ENCODE measurements at regions not wholly inside any gene's neighbourhood (a gene's known extent, or its start where the extent isn't known, plus 50 kb on each side); places are given as distances from the start of the nearest gene placed in this dataset.
"Not testable (repeated sequence)": the region's sequence is repeated elsewhere in the genome, so short reads cannot be mapped to it uniquely, and the experiment has no call there.

DNA sequence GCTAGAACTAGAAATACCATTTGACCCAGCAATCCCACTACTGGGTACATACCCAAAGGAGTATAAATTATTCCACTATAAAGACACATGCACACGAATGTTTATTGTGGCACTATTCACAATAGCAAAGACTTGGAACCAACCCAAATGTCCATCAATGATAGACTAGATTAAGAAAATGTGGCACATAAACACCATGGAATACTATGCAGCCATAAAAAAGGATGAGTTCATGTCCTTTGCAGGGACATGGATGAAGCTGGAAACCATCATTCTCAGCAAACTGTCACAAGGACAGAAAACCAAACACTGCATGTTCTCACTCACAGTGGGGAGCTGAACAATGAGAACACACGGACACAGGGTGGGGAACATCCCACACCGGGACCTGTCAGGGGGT is 207.8 kb upstream of the CCDC196 start:
- not testable (repeated sequence) for ATAC-seq, H3K4me3 Mint-ChIP-seq, H3K4me1 Mint-ChIP-seq, H3K27ac Mint-ChIP-seq, H3K36me3 Mint-ChIP-seq, H3K27me3 Mint-ChIP-seq
- peaks cover 11% of the 10 kb centered on the region for H3K9me3 Mint-ChIP-seq

GRCh38 chr14:66281036-66281776 is 205.0 kb upstream of the CCDC196 start:
- no peak for ATAC-seq
- H3K4me3 Mint-ChIP-seq = no peak overlapping the region
- no peak overlapping the region for H3K27ac Mint-ChIP-seq
- H3K27me3 Mint-ChIP-seq = no peaks in the 10 kb centered on the region
- H3K4me1 Mint-ChIP-seq = no peaks in the 10 kb centered on the region
- H3K36me3 Mint-ChIP-seq = peaks cover 6% of the 10 kb centered on the region
- peaks cover 11% of the 10 kb centered on the region for H3K9me3 Mint-ChIP-seq

DNA sequence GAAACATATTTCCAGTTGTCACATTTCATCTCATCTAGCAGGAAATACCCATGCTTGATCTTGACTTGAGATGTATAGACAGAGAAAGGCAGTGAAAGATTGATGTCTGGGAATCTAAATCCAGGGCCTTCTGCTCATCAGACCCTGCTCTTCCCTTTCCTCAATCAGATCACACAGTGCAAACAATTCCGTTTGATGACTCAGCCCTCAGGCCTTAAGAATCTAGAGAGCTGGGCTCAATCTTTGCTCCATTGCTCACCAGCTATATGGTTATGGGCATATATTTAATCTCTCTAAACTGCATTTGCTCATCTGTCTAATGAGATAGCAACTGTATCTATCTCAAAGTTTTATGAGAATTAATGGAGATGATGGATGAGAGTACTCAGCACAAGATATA is 201.8 kb upstream of the CCDC196 start:
- H3K27me3 Mint-ChIP-seq = no peaks in the 10 kb centered on the region
- ATAC-seq = no peak

DNA sequence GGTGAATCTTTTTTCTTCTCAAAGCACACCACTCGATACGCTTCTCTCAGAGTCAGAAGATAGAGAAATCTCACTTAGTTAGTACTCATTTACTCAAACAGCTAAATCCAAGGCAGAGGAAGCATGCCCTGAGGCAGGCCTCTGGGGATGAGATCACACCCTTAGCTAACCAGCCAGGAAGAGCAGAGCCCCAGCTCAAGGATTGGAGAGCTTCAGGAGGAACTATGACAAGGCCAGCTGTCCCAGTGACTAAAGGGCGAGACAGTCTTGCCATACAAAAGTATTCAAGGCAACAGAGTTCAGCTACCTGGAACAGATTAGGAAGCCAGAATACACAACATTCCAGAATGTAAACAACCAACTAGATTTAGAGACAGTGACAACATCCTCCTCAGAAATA is 197.7 kb upstream of the CCDC196 start:
- ATAC-seq = no peak
- Mint-ChIP-seq H3K9me3 (peaks cover 3% of the 10 kb centered on the region), H3K4me3 (no peak overlapping the region), H3K27me3 (no peaks in the 10 kb centered on the region), H3K36me3 (no peaks in the 10 kb centered on the region), H3K4me1 (no peaks in the 10 kb centered on the region), H3K27ac (no peak overlapping the region)

More for the DNA sequence above, 201.8 kb upstream of the CCDC196 start:
- H3K4me1 Mint-ChIP-seq = no peaks in the 10 kb centered on the region
- H3K27ac Mint-ChIP-seq = no peak overlapping the region
- no peak overlapping the region for H3K4me3 Mint-ChIP-seq
- H3K36me3 Mint-ChIP-seq = no peaks in the 10 kb centered on the region
- H3K9me3 Mint-ChIP-seq = peaks cover 10% of the 10 kb centered on the region

DNA sequence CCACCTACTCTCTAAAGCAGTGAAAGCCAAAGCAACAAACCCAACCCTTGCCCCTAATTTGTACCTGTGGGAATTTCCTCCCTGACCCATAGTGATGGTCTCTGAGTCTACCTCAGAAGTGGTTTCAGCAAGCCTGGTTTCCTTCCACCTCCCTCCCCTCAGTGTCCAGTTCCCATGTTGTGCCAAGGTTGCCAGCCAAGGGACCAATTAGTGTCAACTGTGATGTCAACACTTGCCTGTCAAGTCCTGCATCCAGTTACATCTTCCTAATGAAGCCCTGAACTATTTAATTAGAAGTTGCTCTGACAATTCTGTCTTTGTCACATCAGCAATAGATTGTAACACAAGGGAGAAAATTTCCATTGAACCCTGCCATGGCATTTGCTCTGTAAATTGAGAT is 194.4 kb upstream of the CCDC196 start:
- ATAC-seq = no peak
- H3K4me1 Mint-ChIP-seq = peaks cover 6% of the 10 kb centered on the region
- H3K9me3 Mint-ChIP-seq = peaks cover 3% of the 10 kb centered on the region
- no peaks in the 10 kb centered on the region for H3K36me3 Mint-ChIP-seq
- no peaks in the 10 kb centered on the region for H3K27me3 Mint-ChIP-seq
- no peak overlapping the region for H3K27ac Mint-ChIP-seq
- H3K4me3 Mint-ChIP-seq = no peak overlapping the region

- peaks cover under 1% of the 10 kb centered on the region for H3K9me3 Mint-ChIP-seq
- H3K27me3 Mint-ChIP-seq = no peaks in the 10 kb centered on the region
- H3K4me3 Mint-ChIP-seq = no peak overlapping the region
- H3K27ac Mint-ChIP-seq = no peak overlapping the region
- H3K36me3 Mint-ChIP-seq = no peaks in the 10 kb centered on the region
- ATAC-seq = no peak
- H3K4me1 Mint-ChIP-seq = peaks cover 6% of the 10 kb centered on the region
Measured at GRCh38 chr14:66293533-66294105, 192.6 kb upstream of the CCDC196 start.

DNA sequence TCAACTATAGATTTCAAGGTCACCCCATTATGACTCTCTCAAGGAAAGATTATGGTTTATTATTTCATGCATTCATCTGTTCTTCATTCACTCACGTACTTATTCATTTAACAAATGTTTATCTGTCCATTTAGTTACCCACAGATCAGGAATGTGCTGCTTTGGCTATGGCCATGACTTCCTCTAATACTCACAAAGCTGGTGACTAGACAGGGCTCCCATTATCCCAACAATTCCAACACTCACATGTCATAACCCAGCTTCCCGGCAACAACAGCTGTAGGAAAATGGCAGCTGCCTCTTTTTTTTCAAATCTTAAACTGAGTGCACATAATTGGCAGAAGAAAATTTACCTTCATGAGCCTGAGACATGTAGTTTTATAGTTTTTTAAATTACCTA is 190.8 kb upstream of the CCDC196 start:
- H3K27ac Mint-ChIP-seq = no peak overlapping the region
- peaks cover 9% of the 10 kb centered on the region for H3K36me3 Mint-ChIP-seq

DNA sequence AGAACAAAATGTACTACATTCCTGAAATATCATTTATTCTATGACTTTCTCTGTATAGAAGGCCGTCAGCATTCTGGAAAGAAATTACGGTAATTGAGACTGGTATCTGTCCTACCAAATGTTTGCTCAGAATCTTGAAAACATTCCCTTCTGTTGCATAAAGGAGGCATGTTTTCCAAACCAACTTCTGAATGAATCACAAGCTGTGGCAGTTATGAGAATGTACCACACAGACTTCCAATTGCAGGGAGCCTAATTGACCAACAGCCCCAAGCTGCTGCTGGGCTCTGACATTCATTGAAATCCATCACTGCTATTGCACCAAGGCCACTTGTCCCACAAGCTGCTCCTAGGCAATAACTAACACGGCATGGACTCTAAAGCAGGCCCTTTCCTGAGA is 185.3 kb upstream of the CCDC196 start:
- Mint-ChIP-seq H3K36me3 (peaks cover 16% of the 10 kb centered on the region), H3K27ac (no peak overlapping the region), H3K4me1 (no peaks in the 10 kb centered on the region), H3K4me3 (no peak overlapping the region), H3K9me3 (peaks cover 18% of the 10 kb centered on the region), H3K27me3 (no peaks in the 10 kb centered on the region)
- no peak for ATAC-seq

More for the DNA sequence above, 190.8 kb upstream of the CCDC196 start:
- Mint-ChIP-seq H3K27me3 (no peaks in the 10 kb centered on the region), H3K4me1 (peaks cover 6% of the 10 kb centered on the region), H3K4me3 (no peak overlapping the region), H3K9me3 (peaks cover 8% of the 10 kb centered on the region)
- no peak for ATAC-seq

- no peak overlapping the region for H3K27ac Mint-ChIP-seq
- H3K9me3 Mint-ChIP-seq = peaks cover 10% of the 10 kb centered on the region
- H3K27me3 Mint-ChIP-seq = no peaks in the 10 kb centered on the region
- H3K36me3 Mint-ChIP-seq = peaks cover 14% of the 10 kb centered on the region
- no peak for ATAC-seq
- H3K4me3 Mint-ChIP-seq = no peak overlapping the region
- H3K4me1 Mint-ChIP-seq = no peaks in the 10 kb centered on the region
Measured at GRCh38 chr14:66306101-66306500, 180.1 kb upstream of the CCDC196 start.

- no peak for ATAC-seq
- H3K4me3 Mint-ChIP-seq = no peak overlapping the region
- H3K27me3 Mint-ChIP-seq = peaks cover 10% of the 10 kb centered on the region
- peaks cover 6% of the 10 kb centered on the region for H3K36me3 Mint-ChIP-seq
- no peaks in the 10 kb centered on the region for H3K9me3 Mint-ChIP-seq
- no peak overlapping the region for H3K27ac Mint-ChIP-seq
- no peaks in the 10 kb centered on the region for H3K4me1 Mint-ChIP-seq
Measured at GRCh38 chr14:66311058-66311457, 175.1 kb upstream of the CCDC196 start.

DNA sequence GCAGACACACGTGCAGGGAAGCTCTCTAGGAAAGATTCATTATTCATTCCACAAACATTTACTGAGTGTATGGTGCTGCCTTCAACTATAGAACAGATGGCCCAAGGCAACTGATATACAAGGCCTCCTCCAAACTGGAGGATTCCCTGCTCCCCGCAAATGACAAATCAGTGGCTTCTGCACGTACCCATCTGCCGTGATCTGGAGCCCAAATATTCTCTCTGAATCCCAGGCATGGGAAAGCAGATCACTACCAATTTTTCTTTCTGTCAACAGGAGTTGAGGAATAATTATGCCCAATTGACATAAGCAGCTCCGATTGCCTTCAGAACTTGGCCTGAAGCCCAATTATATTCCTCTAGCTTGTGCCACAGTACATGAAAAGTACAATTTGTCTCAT is 174.2 kb upstream of the CCDC196 start:
- peaks cover 10% of the 10 kb centered on the region for H3K27me3 Mint-ChIP-seq
- H3K9me3 Mint-ChIP-seq = no peaks in the 10 kb centered on the region
- H3K4me3 Mint-ChIP-seq = no peak overlapping the region
- ATAC-seq = no peak
- H3K36me3 Mint-ChIP-seq = peaks cover 3% of the 10 kb centered on the region
- no peak overlapping the region for H3K27ac Mint-ChIP-seq
- no peaks in the 10 kb centered on the region for H3K4me1 Mint-ChIP-seq

- H3K4me3 Mint-ChIP-seq = no peak overlapping the region
Measured at GRCh38 chr14:66312451-66312850, 173.7 kb upstream of the CCDC196 start.

DNA sequence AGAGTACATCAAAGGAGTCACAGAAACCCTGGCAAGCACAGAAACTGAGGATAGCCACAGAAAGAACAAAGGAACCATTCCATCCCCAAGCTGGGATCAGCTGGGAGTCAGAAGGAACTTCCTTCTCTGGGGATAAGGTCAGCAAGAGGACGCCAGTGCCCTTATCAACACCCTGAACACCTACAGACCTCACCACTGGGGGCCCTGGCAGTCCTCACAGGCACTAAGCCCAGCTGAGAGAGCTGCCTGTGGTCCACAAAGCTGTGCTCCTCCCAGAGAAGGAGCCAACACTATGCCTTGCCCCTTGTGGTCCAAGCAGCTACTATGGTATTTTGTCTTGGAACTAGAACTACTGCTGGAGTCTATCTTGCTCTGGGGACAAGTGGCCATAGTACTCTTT is 171.1 kb upstream of the CCDC196 start:
- peaks cover 15% of the 10 kb centered on the region for H3K9me3 Mint-ChIP-seq
- peaks cover 15% of the 10 kb centered on the region for H3K36me3 Mint-ChIP-seq
- H3K4me3 Mint-ChIP-seq = no peak overlapping the region
- H3K27me3 Mint-ChIP-seq = peaks cover 10% of the 10 kb centered on the region
- H3K4me1 Mint-ChIP-seq = no peaks in the 10 kb centered on the region
- no peak for ATAC-seq
- no peak overlapping the region for H3K27ac Mint-ChIP-seq

More at GRCh38 chr14:66312451-66312850, 173.7 kb upstream of the CCDC196 start:
- Mint-ChIP-seq H3K27ac (no peak overlapping the region), H3K4me1 (no peaks in the 10 kb centered on the region), H3K27me3 (peaks cover 10% of the 10 kb centered on the region), H3K9me3 (peaks cover 4% of the 10 kb centered on the region), H3K36me3 (peaks cover 5% of the 10 kb centered on the region)
- no peak for ATAC-seq

DNA sequence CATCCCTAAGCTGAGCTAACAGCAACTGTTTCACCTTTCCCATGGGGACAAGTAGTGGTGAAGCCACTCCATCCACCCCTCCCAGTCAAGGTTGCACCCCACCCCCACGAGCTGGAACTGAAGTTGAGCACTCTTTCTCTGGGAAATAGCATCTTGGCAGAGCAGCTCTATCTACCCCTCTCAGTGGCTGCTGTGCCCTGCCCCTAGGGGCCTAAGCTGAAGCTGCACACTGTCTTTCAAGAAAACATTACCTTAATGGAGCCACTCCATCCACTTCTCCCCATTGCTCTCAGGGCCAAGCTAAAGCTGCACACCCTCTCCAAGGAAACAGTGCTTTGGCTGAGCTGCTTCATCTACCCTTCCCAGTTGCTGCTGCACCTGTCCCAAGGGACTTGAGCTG is 170.6 kb upstream of the CCDC196 start:
- no peaks in the 10 kb centered on the region for H3K4me1 Mint-ChIP-seq
- peaks cover 19% of the 10 kb centered on the region for H3K9me3 Mint-ChIP-seq
- peaks cover 10% of the 10 kb centered on the region for H3K27me3 Mint-ChIP-seq
- no peak overlapping the region for H3K27ac Mint-ChIP-seq
- H3K36me3 Mint-ChIP-seq = peaks cover 15% of the 10 kb centered on the region
- ATAC-seq = no peak
- no peak overlapping the region for H3K4me3 Mint-ChIP-seq

DNA sequence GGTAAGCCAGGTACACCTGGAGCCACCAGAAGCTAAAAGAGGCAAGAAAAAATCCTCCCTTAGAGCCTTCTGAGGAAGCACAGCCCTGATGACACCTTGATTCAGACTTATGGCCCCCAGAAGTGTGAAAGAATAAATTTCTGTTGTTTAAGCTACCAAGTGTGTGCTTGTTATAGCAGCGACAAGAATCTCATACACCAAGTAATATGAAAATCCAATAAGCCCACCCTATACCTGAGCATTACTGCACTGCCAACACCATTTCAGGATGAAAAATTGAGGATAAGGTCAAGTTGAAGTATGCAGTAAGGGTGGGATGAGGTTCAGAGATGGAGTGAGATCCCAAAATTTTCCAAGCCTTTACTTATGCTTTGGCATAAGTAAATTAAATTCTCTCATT is 163.6 kb upstream of the CCDC196 start:
- peaks cover 20% of the 10 kb centered on the region for H3K9me3 Mint-ChIP-seq
- no peak overlapping the region for H3K4me3 Mint-ChIP-seq
- ATAC-seq = no peak
- H3K4me1 Mint-ChIP-seq = no peaks in the 10 kb centered on the region
- no peaks in the 10 kb centered on the region for H3K27me3 Mint-ChIP-seq
- H3K36me3 Mint-ChIP-seq = peaks cover 10% of the 10 kb centered on the region
- H3K27ac Mint-ChIP-seq = no peak overlapping the region

DNA sequence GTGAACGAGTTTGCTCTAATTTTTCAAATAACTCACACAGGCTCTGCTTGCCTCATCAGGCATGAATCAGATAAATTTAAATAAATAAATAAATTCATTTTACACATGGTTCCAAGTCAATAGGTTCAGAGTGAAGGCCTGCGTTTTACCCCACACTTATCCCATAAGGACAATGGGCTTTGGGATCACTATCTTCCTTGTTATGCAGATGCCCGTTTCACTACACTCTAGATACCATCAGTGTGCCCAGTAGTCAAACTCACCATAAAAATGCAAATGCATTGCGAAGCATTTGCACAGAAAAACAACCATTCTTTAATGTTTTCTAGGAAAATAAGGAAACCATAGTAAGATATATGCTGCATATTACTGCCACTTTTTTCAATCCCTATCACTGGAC is 155.9 kb upstream of the CCDC196 start:
- no peaks in the 10 kb centered on the region for H3K4me1 Mint-ChIP-seq
- H3K4me3 Mint-ChIP-seq = no peak overlapping the region
- H3K9me3 Mint-ChIP-seq = peaks cover 2% of the 10 kb centered on the region
- peaks cover 7% of the 10 kb centered on the region for H3K36me3 Mint-ChIP-seq
- no peaks in the 10 kb centered on the region for H3K27me3 Mint-ChIP-seq
- ATAC-seq = no peak
- H3K27ac Mint-ChIP-seq = no peak overlapping the region

All from stimulated activated memory B cell treated with anti-CD40 and anti-IgM and Interleukin-4, amounts not matched to agents 10 μg/mL and 1 μg/mL and 100 μg/mL, for 72 hours (primary cell).